CD1c-positive myeloid dendritic cell (primary cell): ENCODE measurements at regions not wholly inside any gene's neighbourhood (a gene's known extent, or its start where the extent isn't known, plus 50 kb on each side); places are given as distances from the start of the nearest gene placed in this dataset.
"Not testable (repeated sequence)": the region's sequence is repeated elsewhere in the genome, so short reads cannot be mapped to it uniquely, and the experiment has no call there.

ENCODE experiments used
- DNase-seq: peaks from one replicate; pipeline ENCODE4 v3.0.0-alpha.2; 2016; ENCODE audit errors: extremely low spot score

GRCh38 chr4:127383666-127384065 is 249.1 kb upstream of the INTU start:
- DNase-seq, result no peak

DNA sequence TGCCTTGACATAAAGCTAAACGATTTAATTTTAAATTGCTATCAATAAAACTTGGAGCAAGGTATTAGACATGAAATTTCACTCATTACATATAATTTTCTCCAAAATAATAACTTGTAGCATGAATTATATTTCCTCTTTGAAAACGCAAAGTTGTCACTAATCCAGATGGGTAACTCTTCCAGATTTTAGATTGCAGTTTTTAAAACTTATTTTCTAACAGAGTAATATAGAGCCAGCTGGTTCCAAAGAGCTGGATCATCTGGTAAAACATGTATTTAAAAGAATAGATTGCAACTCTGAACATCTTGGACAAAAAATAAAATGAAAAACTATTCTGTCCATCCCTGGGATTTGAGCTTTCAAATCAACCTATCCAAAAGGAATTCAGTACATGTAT is 238.2 kb upstream of the INTU start:
- no peak for DNase-seq

- DNase-seq, result no peak
Measured at GRCh38 chr4:127400276-127400675, 232.5 kb upstream of the INTU start.

DNA sequence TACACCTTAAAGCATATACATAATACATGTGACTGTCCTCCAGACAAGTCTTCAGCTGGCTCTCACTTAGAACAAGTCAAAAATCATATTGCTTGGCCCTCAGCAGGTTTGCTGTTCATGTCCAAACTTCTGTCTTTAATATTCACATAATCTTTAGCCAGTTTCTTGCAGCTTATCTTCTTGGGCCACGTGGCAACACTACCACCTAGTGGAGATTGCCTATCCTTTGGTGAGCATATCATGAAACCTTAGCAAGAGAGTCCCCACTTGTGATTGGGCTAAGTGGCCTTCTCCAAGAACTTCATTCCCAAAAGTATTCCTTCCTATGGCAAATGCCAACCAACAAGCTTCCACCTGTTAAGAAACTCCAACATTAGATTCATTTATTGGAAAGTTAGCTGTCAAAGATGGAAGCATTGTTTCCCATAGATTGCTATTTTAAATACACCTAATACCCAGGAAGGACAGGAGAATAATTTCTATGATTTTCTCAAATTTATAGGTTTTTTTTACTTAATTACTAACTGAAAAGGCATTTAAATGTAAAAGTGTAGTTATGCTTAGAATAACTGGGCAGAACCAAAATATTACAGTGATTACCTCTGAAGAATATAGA is 231.9 kb upstream of the INTU start:
- DNase-seq, result peak; percentile 4

DNA sequence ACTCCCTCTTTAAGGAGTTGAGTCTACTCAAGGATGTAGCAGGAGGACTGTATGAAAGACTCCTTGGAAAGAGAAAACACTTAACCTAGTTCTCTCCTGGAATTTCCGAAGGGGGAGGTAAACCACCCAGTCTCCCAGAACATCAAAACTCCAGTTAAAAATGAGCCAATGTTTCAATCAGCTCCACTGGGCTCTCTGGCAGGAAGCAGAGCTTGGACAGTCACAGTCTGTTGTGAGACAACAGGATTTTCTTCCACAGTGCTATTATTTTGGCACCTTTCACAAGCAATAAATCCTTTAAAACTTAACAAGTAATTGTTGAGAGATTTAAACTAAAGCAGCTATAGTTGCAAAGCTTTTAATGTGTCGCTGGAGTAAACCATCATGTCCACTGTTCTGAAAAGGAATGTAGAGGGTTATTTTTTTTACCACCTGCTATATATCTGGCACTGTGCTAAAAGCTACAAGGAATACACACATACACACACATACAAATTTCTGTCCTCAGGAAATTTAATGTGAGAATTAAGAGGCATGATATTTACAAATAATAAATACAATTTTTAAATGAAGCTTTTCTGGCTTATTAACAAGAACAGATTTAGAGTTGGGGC is 229.2 kb upstream of the INTU start:
- no peak for DNase-seq

GRCh38 chr4:127406187-127406586 is 226.6 kb upstream of the INTU start:
- no peak for DNase-seq

GRCh38 chr4:127407572-127407971 is 225.2 kb upstream of the INTU start:
- DNase-seq, result not testable (repeated sequence)

DNA sequence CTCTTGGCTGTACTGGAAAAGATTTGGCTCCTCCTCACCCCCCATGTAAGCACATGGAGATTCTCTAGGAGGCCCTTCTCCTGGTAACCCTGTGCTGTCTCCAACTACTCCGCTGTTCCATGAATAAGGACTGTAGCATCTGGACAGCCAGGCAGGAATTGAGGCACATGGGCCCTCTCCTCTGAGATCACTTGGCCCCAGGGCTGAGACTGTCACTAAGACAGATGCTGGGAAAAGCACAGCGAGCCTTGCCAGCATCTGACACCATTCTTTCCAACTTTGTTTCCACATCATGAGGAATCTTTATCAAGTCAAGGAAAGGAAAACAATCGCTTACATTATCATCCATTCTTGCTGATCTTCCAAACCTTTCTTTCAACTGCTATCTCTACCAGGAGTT is 222.6 kb upstream of the INTU start:
- no peak for DNase-seq

DNA sequence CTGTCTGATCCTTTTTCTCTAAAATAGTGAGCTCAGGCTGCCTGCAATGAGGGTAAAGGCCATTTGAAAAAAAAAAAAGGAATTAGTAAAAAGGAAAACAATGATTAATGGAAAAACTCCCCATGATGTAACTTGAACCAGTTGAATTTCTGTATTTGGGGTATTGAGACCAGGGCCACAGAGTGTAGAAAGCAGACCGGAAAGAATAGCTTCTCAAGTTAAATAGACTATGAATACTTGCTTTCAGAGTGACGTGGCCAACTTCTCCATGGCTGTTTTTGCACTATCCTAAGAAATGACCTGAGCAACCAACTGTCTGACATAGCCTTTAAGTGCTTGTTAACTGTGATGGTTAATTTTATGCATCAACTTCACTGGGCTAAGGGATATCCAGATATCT is 222.1 kb upstream of the INTU start:
- DNase-seq, result no peak

DNA sequence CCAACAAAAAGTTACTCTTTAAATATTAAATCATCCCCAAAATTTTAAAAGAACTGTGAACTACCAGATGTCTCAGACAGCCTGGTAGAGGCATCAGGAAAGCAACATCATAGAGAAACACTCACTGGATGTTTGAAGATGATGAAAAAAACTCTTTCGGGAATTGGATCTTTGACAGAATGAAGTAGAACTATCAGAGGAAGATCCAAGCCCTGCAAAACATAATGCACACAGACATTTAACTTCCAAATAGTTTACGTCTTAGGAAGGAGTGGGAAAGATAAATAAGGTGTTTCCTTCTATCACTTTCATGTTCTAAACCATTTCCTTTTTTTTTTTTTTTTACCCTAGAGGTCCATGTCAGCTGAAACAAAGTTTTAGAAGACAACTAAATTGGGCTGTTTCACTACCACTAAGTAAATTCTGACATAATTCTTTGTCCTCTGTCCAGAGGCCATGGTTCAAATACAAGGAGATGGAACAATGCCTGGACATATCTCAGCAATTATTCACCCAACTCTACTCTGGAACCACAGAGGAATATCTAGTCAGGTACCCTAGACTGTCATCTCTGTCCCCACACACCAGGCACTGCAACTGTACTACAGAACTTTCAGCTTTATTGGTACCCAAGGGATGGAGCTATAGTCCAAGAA is 217.7 kb upstream of the INTU start:
- no peak for DNase-seq

- DNase-seq, result no peak
Measured at GRCh38 chr4:127416115-127416514, 216.6 kb upstream of the INTU start.

DNA sequence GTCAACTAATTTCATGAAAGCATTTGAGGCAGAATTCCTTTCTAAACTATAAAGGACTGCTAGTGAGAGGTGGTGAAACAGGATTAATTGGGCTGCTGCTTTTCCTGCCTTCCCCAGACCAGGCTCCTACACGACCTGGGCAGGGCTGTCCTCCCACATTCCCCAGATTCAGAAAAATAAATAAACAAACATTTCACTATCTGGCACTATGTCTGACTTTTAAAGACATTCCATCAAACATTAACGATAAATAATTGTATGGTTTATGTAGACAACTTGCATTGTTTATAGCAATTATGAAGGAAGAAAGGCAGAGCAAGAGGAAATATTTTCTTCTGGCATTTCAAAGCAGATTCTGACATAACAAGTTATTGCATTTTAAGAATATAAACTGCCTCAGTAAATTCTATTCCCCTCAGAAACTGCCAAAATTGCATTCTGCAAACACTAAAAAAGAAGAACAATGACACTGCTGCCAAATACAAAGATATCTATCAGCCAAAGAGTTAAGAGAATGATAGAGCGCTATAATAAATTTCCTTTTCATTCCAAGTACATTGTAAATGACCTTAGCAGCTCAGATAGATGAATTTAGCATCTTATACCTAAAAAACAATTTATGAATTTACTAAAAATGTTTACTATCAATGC is 214.7 kb upstream of the INTU start:
- no peak for DNase-seq

DNA sequence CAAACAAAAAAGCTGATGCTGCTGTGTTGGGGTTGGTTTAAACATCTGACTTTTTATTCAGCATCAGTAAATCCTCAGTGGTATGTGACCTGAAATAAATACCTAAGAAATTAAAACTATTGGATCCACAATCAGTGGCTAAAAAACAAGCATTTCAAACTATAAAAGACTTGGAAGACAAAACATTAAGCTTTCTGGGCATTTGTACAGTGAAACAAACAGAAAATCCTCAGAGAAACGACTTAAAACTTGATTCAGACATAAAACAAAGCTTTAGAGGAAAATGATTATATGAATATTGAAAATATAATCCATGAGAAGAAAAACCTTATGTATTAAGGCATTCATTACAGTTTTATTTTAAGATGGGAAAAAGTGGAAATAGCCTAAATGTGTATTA is 213.3 kb upstream of the INTU start:
- no peak for DNase-seq

GRCh38 chr4:127421437-127421836 is 211.3 kb upstream of the INTU start:
- no peak for DNase-seq

DNA sequence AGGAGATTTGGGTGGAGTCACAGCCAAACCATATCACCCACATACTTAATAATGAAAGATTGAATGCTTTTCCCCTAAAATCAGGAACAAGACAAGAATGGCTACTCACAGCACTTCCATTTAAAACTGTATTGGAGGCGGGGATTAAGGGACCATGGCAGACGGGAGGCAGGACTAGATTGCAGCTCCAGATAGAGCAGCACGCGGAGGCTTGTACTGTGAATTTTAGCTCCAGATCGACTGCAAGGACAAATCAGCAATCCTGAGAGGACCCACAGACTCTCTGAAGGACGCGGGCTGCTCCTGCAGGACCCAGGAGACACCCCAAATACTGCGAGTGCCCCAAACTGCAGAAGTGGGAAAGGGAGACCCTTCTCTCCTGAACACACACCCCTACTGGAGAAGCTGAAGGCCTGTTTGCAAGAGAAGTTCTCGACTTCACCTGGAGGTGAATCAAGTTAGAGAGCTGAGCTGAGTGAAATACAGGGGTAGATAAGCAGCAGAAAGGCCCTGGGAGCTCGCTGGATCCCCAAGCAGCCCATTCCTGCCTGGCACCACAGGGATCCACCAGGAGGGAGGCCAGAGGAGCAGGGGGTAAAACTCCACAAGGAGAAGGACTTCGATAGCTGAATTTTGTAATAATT is 207.4 kb upstream of the INTU start:
- DNase-seq, result no peak

DNA sequence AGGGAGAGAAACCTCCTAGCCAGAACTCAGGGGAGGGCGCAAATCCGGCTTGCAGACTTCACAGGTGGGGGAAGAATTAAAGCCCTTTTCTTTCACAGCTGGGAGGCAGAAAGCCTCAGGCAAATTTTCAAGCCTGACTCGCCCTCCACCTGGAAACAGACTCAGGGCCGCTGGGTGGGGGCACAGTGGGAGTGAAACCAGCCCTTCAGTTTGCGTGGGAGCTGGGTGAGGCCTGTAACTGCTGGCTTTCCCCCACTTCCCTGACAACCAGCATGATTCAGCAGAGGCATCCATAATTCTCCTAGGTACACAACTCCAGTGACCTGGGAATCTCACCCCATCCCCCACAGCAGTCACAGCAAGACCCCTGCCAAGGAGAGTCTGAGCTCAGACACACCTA is 206.9 kb upstream of the INTU start:
- DNase-seq, result no peak

- DNase-seq, result no peak
Measured at GRCh38 chr4:127441571-127441970, 191.2 kb upstream of the INTU start.

- no peak for DNase-seq
Measured at GRCh38 chr4:127445471-127445870, 187.3 kb upstream of the INTU start.

DNA sequence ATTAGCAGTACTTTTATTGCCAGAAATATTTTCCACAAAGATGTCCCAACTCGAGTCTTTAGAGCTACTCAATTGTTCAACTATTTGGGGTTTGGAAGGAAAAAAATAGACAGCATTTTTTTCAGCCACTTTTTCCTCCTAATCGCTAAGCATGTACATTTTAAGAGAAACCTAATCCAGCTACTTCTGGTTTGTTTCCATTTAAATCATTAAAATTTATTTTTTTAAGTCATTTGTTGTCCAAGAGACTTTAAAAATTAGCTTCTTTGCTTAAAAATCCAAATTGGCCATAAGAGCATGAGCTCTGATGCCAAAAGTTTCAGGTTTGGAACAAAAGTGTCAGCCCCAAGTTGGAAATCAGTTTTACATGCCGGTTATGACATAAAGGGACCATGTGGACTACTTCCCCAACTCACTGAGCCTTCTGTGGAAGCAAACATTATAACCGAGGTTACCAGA is 186.3 kb upstream of the INTU start:
- DNase-seq, result no peak

GRCh38 chr4:127448986-127449385 is 183.8 kb upstream of the INTU start:
- no peak for DNase-seq

DNA sequence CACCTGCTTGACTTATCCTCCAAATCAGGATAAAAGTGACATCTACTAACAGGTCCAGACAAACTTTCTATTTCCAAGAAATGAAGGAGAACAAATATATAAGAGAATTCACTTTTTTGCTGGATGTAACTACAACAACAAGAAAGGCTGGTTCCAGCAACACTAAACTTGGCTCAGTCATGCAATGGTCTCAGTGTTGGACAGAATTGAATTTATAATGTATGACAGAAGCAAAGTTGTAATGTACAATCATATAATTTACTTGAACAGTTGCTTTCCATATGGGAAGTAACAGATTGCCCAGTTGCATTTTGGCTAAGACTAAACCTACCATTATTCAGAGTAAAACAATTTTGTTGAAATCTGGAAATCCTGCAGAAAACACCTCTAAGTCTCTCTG is 183.3 kb upstream of the INTU start:
- no peak for DNase-seq

DNA sequence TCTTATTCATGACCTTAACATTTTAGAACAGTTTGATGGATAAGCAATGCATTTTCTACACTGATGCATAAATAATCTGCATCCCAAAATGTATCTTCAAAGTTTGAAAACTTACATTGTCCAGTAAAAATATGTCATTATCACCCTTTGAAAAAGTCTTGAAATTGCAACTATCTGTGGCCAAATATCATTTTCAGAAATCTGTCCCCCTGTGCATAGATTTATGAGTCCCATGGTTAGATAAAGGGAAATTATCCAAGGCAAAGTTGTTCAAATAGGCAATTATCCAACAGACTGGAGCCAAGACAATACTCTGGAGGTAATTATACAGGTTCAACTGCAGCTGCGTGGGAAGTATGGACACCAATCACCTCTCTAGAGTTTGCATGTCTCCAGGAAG is 182.5 kb upstream of the INTU start:
- no peak for DNase-seq
